ENCODE measurements at regions not wholly inside any gene's neighbourhood (a gene's known extent, or its start where the extent isn't known, plus 50 kb on each side); places are given as distances from the start of the nearest gene placed in this dataset.

GRCh38 chr2:75315436-75315835 is 116.1 kb upstream of the TACR1 start:
- H3K27ac Mint-ChIP-seq (ENCODE audit: unreplicated experiment) = no peak overlapping the region
- H3K9me3 Mint-ChIP-seq (ENCODE audit: low read depth, unreplicated experiment) = no peaks in the 10 kb centered on the region
- BruUV-seq (replicated peaks) = no TSS peak
- no peaks in the 10 kb centered on the region for H3K36me3 Mint-ChIP-seq (ENCODE audit: insufficient read depth, unreplicated experiment)
- intact Hi-C loops (cut with micrococcal nuclease; ENCODE audit: unreplicated experiment) = no loop called here
- H3K4me1 Mint-ChIP-seq (ENCODE audit: low read depth, unreplicated experiment) = no peaks in the 10 kb centered on the region
- no peaks in the 10 kb centered on the region for H3K27me3 Mint-ChIP-seq (ENCODE audit: unreplicated experiment)
- CTCF ChIA-PET = no interaction called here
- DNase-seq = no peak
- TF ChIP-seq, protein P1, sequence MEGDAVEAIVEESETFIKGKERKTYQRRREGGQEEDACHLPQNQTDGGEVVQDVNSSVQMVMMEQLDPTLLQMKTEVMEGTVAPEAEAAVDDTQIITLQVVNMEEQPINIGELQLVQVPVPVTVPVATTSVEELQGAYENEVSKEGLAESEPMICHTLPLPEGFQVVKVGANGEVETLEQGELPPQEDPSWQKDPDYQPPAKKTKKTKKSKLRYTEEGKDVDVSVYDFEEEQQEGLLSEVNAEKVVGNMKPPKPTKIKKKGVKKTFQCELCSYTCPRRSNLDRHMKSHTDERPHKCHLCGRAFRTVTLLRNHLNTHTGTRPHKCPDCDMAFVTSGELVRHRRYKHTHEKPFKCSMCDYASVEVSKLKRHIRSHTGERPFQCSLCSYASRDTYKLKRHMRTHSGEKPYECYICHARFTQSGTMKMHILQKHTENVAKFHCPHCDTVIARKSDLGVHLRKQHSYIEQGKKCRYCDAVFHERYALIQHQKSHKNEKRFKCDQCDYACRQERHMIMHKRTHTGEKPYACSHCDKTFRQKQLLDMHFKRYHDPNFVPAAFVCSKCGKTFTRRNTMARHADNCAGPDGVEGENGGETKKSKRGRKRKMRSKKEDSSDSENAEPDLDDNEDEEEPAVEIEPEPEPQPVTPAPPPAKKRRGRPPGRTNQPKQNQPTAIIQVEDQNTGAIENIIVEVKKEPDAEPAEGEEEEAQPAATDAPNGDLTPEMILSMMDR (IDR thresholded peaks at IDR 0.05; ENCODE audit: unreplicated experiment) = no peak
- no peak overlapping the region for H3K4me3 Mint-ChIP-seq (ENCODE audit: low read depth, unreplicated experiment)

GRCh38 chr2:75311993-75312392 is 112.7 kb upstream of the TACR1 start:
- peaks cover 8% of the 10 kb centered on the region for H3K4me1 Mint-ChIP-seq (ENCODE audit: low read depth, unreplicated experiment)
- no peak for DNase-seq
- intact Hi-C loops (cut with micrococcal nuclease; ENCODE audit: unreplicated experiment) = no loop called here
- H3K4me3 Mint-ChIP-seq (ENCODE audit: low read depth, unreplicated experiment) = no peak overlapping the region
- no peak overlapping the region for H3K27ac Mint-ChIP-seq (ENCODE audit: unreplicated experiment)
- CTCF ChIA-PET = no interaction called here
- TF ChIP-seq, protein P1 (IDR thresholded peaks at IDR 0.05; ENCODE audit: unreplicated experiment) = no peak
- no peaks in the 10 kb centered on the region for H3K9me3 Mint-ChIP-seq (ENCODE audit: low read depth, unreplicated experiment)
- H3K27me3 Mint-ChIP-seq (ENCODE audit: unreplicated experiment) = no peaks in the 10 kb centered on the region
- BruUV-seq (replicated peaks) = no TSS peak
- no peaks in the 10 kb centered on the region for H3K36me3 Mint-ChIP-seq (ENCODE audit: insufficient read depth, unreplicated experiment)

- no TSS peak for BruUV-seq (replicated peaks)
- Mint-ChIP-seq H3K27ac (ENCODE audit: unreplicated experiment) (no peak overlapping the region), H3K4me3 (ENCODE audit: low read depth, unreplicated experiment) (no peak overlapping the region), H3K9me3 (ENCODE audit: low read depth, unreplicated experiment) (no peaks in the 10 kb centered on the region), H3K27me3 (ENCODE audit: unreplicated experiment) (no peaks in the 10 kb centered on the region), H3K4me1 (ENCODE audit: low read depth, unreplicated experiment) (peaks cover 8% of the 10 kb centered on the region), H3K36me3 (ENCODE audit: insufficient read depth, unreplicated experiment) (no peaks in the 10 kb centered on the region)
- TF ChIP-seq, protein P1 (IDR thresholded peaks at IDR 0.05; ENCODE audit: unreplicated experiment) = no peak
- no peak for DNase-seq
- CTCF ChIA-PET = no interaction called here
- intact Hi-C loops (cut with micrococcal nuclease; ENCODE audit: unreplicated experiment) = no loop called here
Measured at GRCh38 chr2:75311521-75311920, 112.2 kb upstream of the TACR1 start.

DNA sequence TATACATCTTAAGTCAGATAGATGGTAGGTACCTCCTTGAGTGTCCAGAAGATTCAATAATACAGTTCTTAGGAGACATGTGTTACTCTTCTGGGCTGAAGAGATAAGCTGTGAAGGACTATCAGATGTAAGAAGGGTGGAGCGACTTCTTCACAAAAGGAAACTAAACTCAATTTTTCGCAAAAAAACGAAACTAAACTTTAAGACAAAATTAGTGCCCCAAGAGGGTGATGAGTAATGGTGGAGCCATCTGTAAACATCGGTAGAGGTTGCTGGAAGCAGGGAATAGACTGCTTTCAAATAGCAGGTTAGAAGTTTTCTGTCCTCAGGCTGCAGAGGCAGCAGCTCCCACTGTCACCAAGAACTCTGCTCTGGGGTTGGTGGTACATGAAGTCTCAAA is 111.6 kb upstream of the TACR1 start:
- Mint-ChIP-seq H3K27ac (ENCODE audit: unreplicated experiment) (no peak overlapping the region), H3K27me3 (ENCODE audit: unreplicated experiment) (no peaks in the 10 kb centered on the region), H3K4me3 (ENCODE audit: low read depth, unreplicated experiment) (no peak overlapping the region), H3K4me1 (ENCODE audit: low read depth, unreplicated experiment) (peaks cover 8% of the 10 kb centered on the region), H3K36me3 (ENCODE audit: insufficient read depth, unreplicated experiment) (no peaks in the 10 kb centered on the region), H3K9me3 (ENCODE audit: low read depth, unreplicated experiment) (no peaks in the 10 kb centered on the region)
- DNase-seq = no peak
- CTCF ChIA-PET = no interaction called here
- no TSS peak for BruUV-seq (replicated peaks)
- TF ChIP-seq, protein P1 (IDR thresholded peaks at IDR 0.05; ENCODE audit: unreplicated experiment) = no peak
- intact Hi-C loops (cut with micrococcal nuclease; ENCODE audit: unreplicated experiment) = no loop called here

All from Calu3 (cell line).